GM20000 (cell line): ENCODE measurements at regions not wholly inside any gene's neighbourhood (a gene's known extent, or its start where the extent isn't known, plus 50 kb on each side); places are given as distances from the start of the nearest gene placed in this dataset.

Experiments
- DNase-seq: peaks from one replicate; pipeline ENCODE4 v3.0.0; 2012; ENCODE audit warnings: low spot score
- TF ChIP-seq, protein P1 (sequence below): IDR thresholded peaks from 2 replicates; pipeline ENCODE4 v1.5.1; 2012; ENCODE audit warnings: mild to moderate bottlenecking, control low read depth; ENCODE audit errors: extremely low read depth, missing control alignments

GRCh38 chr7:84248267-84248666 is 53.7 kb upstream of the SEMA3A start:
- TF ChIP-seq, protein P1, sequence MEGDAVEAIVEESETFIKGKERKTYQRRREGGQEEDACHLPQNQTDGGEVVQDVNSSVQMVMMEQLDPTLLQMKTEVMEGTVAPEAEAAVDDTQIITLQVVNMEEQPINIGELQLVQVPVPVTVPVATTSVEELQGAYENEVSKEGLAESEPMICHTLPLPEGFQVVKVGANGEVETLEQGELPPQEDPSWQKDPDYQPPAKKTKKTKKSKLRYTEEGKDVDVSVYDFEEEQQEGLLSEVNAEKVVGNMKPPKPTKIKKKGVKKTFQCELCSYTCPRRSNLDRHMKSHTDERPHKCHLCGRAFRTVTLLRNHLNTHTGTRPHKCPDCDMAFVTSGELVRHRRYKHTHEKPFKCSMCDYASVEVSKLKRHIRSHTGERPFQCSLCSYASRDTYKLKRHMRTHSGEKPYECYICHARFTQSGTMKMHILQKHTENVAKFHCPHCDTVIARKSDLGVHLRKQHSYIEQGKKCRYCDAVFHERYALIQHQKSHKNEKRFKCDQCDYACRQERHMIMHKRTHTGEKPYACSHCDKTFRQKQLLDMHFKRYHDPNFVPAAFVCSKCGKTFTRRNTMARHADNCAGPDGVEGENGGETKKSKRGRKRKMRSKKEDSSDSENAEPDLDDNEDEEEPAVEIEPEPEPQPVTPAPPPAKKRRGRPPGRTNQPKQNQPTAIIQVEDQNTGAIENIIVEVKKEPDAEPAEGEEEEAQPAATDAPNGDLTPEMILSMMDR = no peak

GRCh38 chr7:84247591-84247990 is 53.0 kb upstream of the SEMA3A start:
- no peak for DNase-seq
- TF ChIP-seq, protein P1 = no peak

More at GRCh38 chr7:84248267-84248666, 53.7 kb upstream of the SEMA3A start:
- no peak for DNase-seq

- no peak for DNase-seq
- TF ChIP-seq, protein P1 = no peak
Measured at GRCh38 chr7:84245835-84246234, 51.2 kb upstream of the SEMA3A start.
